ENCODE measurements at regions not wholly inside any gene's neighbourhood (a gene's known extent, or its start where the extent isn't known, plus 50 kb on each side); places are given as distances from the start of the nearest gene placed in this dataset.
"Not testable (repeated sequence)": the region's sequence is repeated elsewhere in the genome, so short reads cannot be mapped to it uniquely, and the experiment has no call there.

DNA sequence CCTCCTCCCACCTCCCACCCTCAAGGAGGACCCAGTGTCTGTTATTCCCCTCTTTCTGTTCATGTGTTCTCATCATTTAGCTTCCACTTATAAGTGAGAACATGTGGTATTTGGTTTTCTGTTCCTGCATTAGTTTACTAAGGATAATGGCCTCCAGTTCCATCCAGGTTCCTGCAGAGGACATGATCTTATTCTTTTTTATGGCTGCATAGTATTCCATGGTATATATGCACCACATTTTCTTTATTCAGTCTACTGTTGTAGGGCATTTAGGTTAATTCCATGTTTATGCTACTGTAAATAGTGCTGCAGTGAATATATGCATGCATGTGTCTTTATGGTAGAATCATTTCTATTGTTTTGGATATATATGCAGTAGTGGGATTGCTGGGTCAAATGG is 180.4 kb upstream of the KLF3 start:
- not testable (repeated sequence) for TF ChIP-seq POLR2A (conservative IDR thresholded peaks at IDR 0.05); POLR2AphosphoS5 (IDR thresholded peaks at IDR 0.05; ENCODE audit: control insufficient read depth, insufficient read depth, low read depth, low read length)
- TF ChIP-seq, protein P1, sequence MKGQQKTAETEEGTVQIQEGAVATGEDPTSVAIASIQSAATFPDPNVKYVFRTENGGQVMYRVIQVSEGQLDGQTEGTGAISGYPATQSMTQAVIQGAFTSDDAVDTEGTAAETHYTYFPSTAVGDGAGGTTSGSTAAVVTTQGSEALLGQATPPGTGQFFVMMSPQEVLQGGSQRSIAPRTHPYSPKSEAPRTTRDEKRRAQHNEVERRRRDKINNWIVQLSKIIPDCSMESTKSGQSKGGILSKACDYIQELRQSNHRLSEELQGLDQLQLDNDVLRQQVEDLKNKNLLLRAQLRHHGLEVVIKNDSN (CRISPR knock-in tag; IDR thresholded peaks at IDR 0.05), result not testable (repeated sequence)

Measured in K562 (cell line).